ENCODE measurements at regions not wholly inside any gene's neighbourhood (a gene's known extent, or its start where the extent isn't known, plus 50 kb on each side); places are given as distances from the start of the nearest gene placed in this dataset.

DNA sequence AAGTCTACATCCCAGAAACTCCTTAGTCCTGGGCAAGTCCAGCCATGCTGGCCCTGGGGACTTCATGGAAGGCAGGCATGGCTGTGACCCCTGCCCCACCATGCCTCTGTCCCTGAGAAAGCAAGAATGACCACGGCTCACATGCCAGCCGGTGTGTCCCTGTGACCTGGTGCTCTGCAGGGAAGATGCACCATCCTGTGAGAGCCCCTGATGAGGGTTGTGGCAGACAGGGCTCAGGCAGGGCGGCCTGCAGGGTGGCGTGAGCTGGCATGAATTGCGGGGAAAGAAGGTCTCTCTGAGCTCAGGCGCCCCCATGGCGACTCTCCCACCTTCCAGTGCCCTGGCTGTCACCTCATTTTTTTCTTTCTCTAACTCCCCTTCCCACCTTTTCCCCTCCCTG is 260.3 kb downstream of the RBFOX3 start:
- TF ChIP-seq POLR2A (IDR thresholded peaks at IDR 0.05), result no peak
- TF ChIP-seq POLR2AphosphoS5 (IDR thresholded peaks at IDR 0.05), result no peak
- TF ChIP-seq, protein P1, sequence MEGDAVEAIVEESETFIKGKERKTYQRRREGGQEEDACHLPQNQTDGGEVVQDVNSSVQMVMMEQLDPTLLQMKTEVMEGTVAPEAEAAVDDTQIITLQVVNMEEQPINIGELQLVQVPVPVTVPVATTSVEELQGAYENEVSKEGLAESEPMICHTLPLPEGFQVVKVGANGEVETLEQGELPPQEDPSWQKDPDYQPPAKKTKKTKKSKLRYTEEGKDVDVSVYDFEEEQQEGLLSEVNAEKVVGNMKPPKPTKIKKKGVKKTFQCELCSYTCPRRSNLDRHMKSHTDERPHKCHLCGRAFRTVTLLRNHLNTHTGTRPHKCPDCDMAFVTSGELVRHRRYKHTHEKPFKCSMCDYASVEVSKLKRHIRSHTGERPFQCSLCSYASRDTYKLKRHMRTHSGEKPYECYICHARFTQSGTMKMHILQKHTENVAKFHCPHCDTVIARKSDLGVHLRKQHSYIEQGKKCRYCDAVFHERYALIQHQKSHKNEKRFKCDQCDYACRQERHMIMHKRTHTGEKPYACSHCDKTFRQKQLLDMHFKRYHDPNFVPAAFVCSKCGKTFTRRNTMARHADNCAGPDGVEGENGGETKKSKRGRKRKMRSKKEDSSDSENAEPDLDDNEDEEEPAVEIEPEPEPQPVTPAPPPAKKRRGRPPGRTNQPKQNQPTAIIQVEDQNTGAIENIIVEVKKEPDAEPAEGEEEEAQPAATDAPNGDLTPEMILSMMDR (IDR thresholded peaks at IDR 0.05 in 8 of 11, conservative IDR thresholded peaks at IDR 0.05 in 3 of 11), result no peak
- intact Hi-C loops (cut with DNase I; ENCODE audit: low total_unique reads), result loop anchor here (5.0 kb wide), 1 partner anchor 327 kb away; no protein-coding TSS in a partner anchor
- no peaks in the 10 kb centered on the region for H3K36me3 ChIP-seq
- no peak overlapping the region for H3K27ac ChIP-seq
- DNase-seq, result no peak
- peaks cover 0 to 70% (median 9%) of the 10 kb centered on the region in 7 donors for H3K27me3 ChIP-seq (replicated peaks in 1 of 7)
- WGBS, 5 donors, result 85 to 93% (median 92%) methylated on average over 7 of the region's 7 CpGs
- H3K4me3 ChIP-seq, result no peak overlapping the region
- no peaks in the 10 kb centered on the region for H3K4me1 ChIP-seq
- peaks cover 0 to 21% (median 14%) of the 10 kb centered on the region in 8 donors for H3K9me3 ChIP-seq

DNA sequence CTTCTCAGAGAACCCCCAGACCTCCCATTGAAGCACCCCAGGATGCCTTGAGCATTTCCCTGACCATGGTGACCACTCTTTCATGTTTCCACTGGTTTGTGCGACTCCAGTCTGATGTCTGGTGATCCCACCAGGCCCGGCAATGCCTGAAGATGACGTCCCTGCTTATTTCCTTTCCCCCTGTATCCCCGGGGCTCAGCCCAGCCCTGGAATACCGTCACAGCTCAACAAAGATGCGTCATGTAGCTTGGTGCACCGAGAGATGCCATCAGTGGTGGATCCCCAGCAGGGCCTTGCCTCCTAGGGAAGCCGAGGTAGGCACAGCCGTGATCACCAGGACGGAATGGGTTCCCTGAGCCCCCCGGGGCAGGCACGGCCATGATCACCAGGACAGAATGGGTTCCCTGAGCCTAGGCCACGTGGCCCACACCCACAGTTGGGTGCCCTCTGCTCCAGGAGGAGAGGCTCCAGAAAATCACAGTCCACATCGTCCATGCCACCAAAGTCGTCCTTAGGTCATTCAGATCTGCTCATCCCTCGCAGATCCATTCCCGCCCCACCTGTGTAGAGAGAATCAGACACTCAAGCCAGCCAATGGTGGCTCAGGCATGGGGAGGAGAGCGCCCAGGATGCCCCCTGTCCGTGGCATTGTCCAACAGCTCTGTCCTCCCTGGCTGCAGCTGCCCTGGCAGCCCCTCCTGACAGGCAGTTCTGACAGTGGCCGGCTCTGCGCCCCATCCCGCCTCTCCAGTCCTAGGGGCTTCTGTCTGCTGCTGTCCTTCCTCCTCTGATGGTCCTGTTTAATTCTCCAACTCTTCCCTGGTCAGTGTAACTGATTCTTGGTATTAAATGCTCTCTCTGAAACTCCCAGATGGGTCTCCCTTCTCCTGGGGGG is 261.1 kb downstream of the RBFOX3 start:
- H3K9me3 ChIP-seq, result peaks cover 0 to 29% (median 20%) of the 10 kb centered on the region in 8 donors
- H3K27ac ChIP-seq, result no peak overlapping the region
- intact Hi-C loops (cut with DNase I; ENCODE audit: low total_unique reads), result loop anchor here (5.0 kb wide), 1 partner anchor 328 kb away; no protein-coding TSS in a partner anchor
- DNase-seq, result no peak
- no peaks in the 10 kb centered on the region for H3K4me1 ChIP-seq
- 77 to 81% (median 80%) methylated on average over 16 to 22 of the region's 22 CpGs for WGBS, 5 donors
- TF ChIP-seq POLR2A (IDR thresholded peaks at IDR 0.05), result no peak
- TF ChIP-seq POLR2AphosphoS5 (IDR thresholded peaks at IDR 0.05), result no peak
- TF ChIP-seq, protein P1 (IDR thresholded peaks at IDR 0.05 in 8 of 11, conservative IDR thresholded peaks at IDR 0.05 in 3 of 11), result no peak
- H3K4me3 ChIP-seq, result no peak overlapping the region
- no peaks in the 10 kb centered on the region for H3K36me3 ChIP-seq
- H3K27me3 ChIP-seq (replicated peaks in 1 of 7), result peaks cover 0 to 62% (median 9%) of the 10 kb centered on the region in 7 donors

DNA sequence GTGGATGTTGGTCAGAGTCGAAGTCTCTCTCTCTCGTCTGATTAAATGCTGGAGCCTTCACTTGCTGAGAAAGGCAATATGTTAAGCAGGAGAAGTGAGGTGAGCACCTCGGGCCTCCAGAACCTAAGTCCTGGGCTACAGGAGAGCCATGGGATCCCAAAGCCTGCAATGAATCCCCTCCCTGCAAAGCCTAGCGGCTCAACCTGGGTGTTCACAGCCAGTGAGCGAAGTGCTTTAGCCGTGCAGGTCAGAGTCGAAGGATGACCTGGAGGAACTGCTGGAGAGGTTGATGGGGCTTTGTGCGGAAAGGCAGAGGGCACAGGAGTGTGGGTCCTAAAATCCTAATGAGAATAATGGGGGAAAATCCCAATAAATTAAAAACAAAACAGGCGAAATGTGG is 267.8 kb downstream of the ENGASE start:
- Histone ChIP-seq H3K4me1 (peaks cover 0 to 25% (median 0%) of the 10 kb centered on the region in 6 donors), H3K9me3 (peaks cover 0 to 22% (median 10%) of the 10 kb centered on the region in 8 donors), H3K4me3 (no peak overlapping the region), H3K27ac (no peak overlapping the region), H3K36me3 (no peaks in the 10 kb centered on the region), H3K27me3 (replicated peaks in 1 of 7) (peaks cover 0 to 24% (median 0%) of the 10 kb centered on the region in 7 donors)
- no peak for DNase-seq
- intact Hi-C loops (cut with DNase I; ENCODE audit: low total_unique reads), result no loop called here
- TF ChIP-seq POLR2A (IDR thresholded peaks at IDR 0.05), result no peak
- WGBS, 5 donors, result 69 to 77% (median 75%) methylated on average over 9 of the region's 9 CpGs

DNA sequence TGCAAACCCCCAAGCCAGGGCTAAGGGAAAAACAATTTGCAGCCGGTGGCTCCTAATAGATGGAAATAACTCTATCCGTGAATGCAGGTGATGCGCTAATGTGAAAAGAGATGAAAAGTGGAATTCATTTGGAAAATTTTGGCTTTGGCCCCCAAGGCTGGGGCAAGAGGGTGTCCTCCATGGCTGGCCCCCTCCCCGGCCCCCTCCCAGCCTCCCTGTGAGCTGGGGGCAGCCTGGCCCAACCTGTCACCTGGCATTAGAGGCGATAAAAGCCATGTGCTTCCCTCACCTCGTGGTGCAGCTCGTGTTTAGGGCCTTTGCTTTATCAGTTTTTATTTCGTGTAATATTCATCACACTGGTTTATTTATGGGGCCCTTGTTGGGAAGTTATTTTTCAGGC is 267.2 kb downstream of the ENGASE start:
- H3K4me1 ChIP-seq, result peaks cover 0 to 25% (median 0%) of the 10 kb centered on the region in 6 donors
- H3K27ac ChIP-seq, result peak overlapping the region in 3 of 8 donors; percentile 73 to 81 (median 78)
- H3K4me3 ChIP-seq, result no peak overlapping the region
- WGBS, 5 donors, result 71 to 84% (median 77%) methylated on average over 8 of the region's 8 CpGs
- intact Hi-C loops (cut with DNase I; ENCODE audit: low total_unique reads), result no loop called here
- peaks cover 0 to 24% (median 0%) of the 10 kb centered on the region in 7 donors for H3K27me3 ChIP-seq (replicated peaks in 1 of 7)
- no peak for DNase-seq
- peaks cover 0 to 22% (median 10%) of the 10 kb centered on the region in 8 donors for H3K9me3 ChIP-seq
- no peaks in the 10 kb centered on the region for H3K36me3 ChIP-seq
- TF ChIP-seq POLR2A (IDR thresholded peaks at IDR 0.05), result no peak
- no peak for TF ChIP-seq POLR2AphosphoS5 (IDR thresholded peaks at IDR 0.05)
- TF ChIP-seq, protein P1 (IDR thresholded peaks at IDR 0.05 in 8 of 11, conservative IDR thresholded peaks at IDR 0.05 in 3 of 11), result no peak
